Activated naive CD8-positive, alpha-beta T cell treated with anti-CD3 and anti-CD28 coated beads, Interleukin-2, amount 50 U/mL, for 24 hours (primary cell): ENCODE measurements at regions not wholly inside any gene's neighbourhood (a gene's known extent, or its start where the extent isn't known, plus 50 kb on each side); places are given as distances from the start of the nearest gene placed in this dataset.
"Not testable (repeated sequence)": the region's sequence is repeated elsewhere in the genome, so short reads cannot be mapped to it uniquely, and the experiment has no call there.

Experiments
- ATAC-seq: fragments of 150-1000 bp; cut with Tn5 transposase; one replicate; pipeline ENCODE4 v1.10.0; 2021
- DNase-seq: peaks from one replicate; pipeline ENCODE4 v3.0.0; 2021
- H3K27ac Mint-ChIP-seq: one replicate; pipeline ENCODE4 v1.8.0; 2021; ENCODE audit warnings: mild to moderate bottlenecking, mixed read lengths
- H3K27me3 Mint-ChIP-seq: one replicate; pipeline ENCODE4 v1.8.0; 2021; ENCODE audit warnings: mixed read lengths
- H3K36me3 Mint-ChIP-seq: one replicate; pipeline ENCODE4 v1.8.0; 2021; ENCODE audit warnings: low read depth, mixed read lengths
- H3K4me1 Mint-ChIP-seq: one replicate; pipeline ENCODE4 v1.8.0; 2021; ENCODE audit warnings: mixed read lengths
- H3K4me3 Mint-ChIP-seq: one replicate; pipeline ENCODE4 v1.8.0; 2021; ENCODE audit warnings: mild to moderate bottlenecking, moderate library complexity, mixed read lengths
- H3K9me3 Mint-ChIP-seq: one replicate; pipeline ENCODE4 v1.8.0; 2021; ENCODE audit warnings: mixed read lengths

GRCh38 chr4:10226756-10227155, 110.2 kb upstream of the WDR1 start:
- Mint-ChIP-seq H3K27me3 (no peaks in the 10 kb centered on the region), H3K4me1 (peaks cover 2% of the 10 kb centered on the region), H3K27ac (no peak overlapping the region), H3K9me3 (no peaks in the 10 kb centered on the region), H3K4me3 (no peak overlapping the region), H3K36me3 (no peaks in the 10 kb centered on the region)
- ATAC-seq (no peak), DNase-seq (no peak)

- no peak overlapping the region for H3K4me3 Mint-ChIP-seq
- no peaks in the 10 kb centered on the region for H3K9me3 Mint-ChIP-seq
- ATAC-seq (no peak), DNase-seq (no peak)
- H3K27me3 Mint-ChIP-seq: no peaks in the 10 kb centered on the region
- H3K4me1 Mint-ChIP-seq: peaks cover 2% of the 10 kb centered on the region
- no peaks in the 10 kb centered on the region for H3K36me3 Mint-ChIP-seq
- no peak overlapping the region for H3K27ac Mint-ChIP-seq
These were observed 108.5 kb upstream of the WDR1 start for GRCh38 chr4:10225096-10225495.

GRCh38 chr4:10223782-10224181, 107.2 kb upstream of the WDR1 start:
- peaks cover 2% of the 10 kb centered on the region for H3K4me1 Mint-ChIP-seq
- no peak overlapping the region for H3K4me3 Mint-ChIP-seq
- H3K27ac Mint-ChIP-seq: no peak overlapping the region
- no peaks in the 10 kb centered on the region for H3K36me3 Mint-ChIP-seq
- H3K9me3 Mint-ChIP-seq: no peaks in the 10 kb centered on the region
- no peaks in the 10 kb centered on the region for H3K27me3 Mint-ChIP-seq
- ATAC-seq (no peak), DNase-seq (no peak)

- not testable (repeated sequence) for H3K4me3 Mint-ChIP-seq, DNase-seq, H3K27me3 Mint-ChIP-seq, H3K4me1 Mint-ChIP-seq, H3K9me3 Mint-ChIP-seq, ATAC-seq, H3K36me3 Mint-ChIP-seq, H3K27ac Mint-ChIP-seq
These were observed 96.9 kb upstream of the WDR1 start for GRCh38 chr4:10213481-10213880.

- Mint-ChIP-seq H3K4me1 (no peaks in the 10 kb centered on the region), H3K4me3 (no peak overlapping the region), H3K27ac (no peak overlapping the region), H3K9me3 (no peaks in the 10 kb centered on the region), H3K36me3 (no peaks in the 10 kb centered on the region), H3K27me3 (no peaks in the 10 kb centered on the region)
- DNase-seq: no peak
- ATAC-seq: no peak
These were observed 96.3 kb upstream of the WDR1 start for GRCh38 chr4:10212901-10213300.

GRCh38 chr4:10212400-10212799, 95.8 kb upstream of the WDR1 start:
- ATAC-seq (no peak), DNase-seq (no peak)
- Mint-ChIP-seq H3K4me1 (no peaks in the 10 kb centered on the region), H3K27ac (no peak overlapping the region), H3K9me3 (no peaks in the 10 kb centered on the region), H3K27me3 (no peaks in the 10 kb centered on the region), H3K36me3 (no peaks in the 10 kb centered on the region), H3K4me3 (no peak overlapping the region)

GRCh38 chr4:10207116-10207515, 90.5 kb upstream of the WDR1 start:
- H3K4me1 Mint-ChIP-seq: no peaks in the 10 kb centered on the region
- H3K27ac Mint-ChIP-seq: no peak overlapping the region
- H3K4me3 Mint-ChIP-seq: no peak overlapping the region
- DNase-seq: no peak
- H3K36me3 Mint-ChIP-seq: no peaks in the 10 kb centered on the region
- no peaks in the 10 kb centered on the region for H3K9me3 Mint-ChIP-seq
- ATAC-seq: no peak
- H3K27me3 Mint-ChIP-seq: no peaks in the 10 kb centered on the region

- no peaks in the 10 kb centered on the region for H3K36me3 Mint-ChIP-seq
- DNase-seq (no peak), ATAC-seq (no peak)
- no peak overlapping the region for H3K4me3 Mint-ChIP-seq
- no peaks in the 10 kb centered on the region for H3K27me3 Mint-ChIP-seq
- no peaks in the 10 kb centered on the region for H3K4me1 Mint-ChIP-seq
- H3K27ac Mint-ChIP-seq: no peak overlapping the region
- no peaks in the 10 kb centered on the region for H3K9me3 Mint-ChIP-seq
These were observed 88.6 kb upstream of the WDR1 start for GRCh38 chr4:10205223-10205622.

- Mint-ChIP-seq H3K4me3 (no peak overlapping the region), H3K27ac (no peak overlapping the region), H3K27me3 (no peaks in the 10 kb centered on the region), H3K4me1 (no peaks in the 10 kb centered on the region), H3K36me3 (no peaks in the 10 kb centered on the region), H3K9me3 (no peaks in the 10 kb centered on the region)
- DNase-seq (no peak), ATAC-seq (no peak)
These were observed 87.9 kb upstream of the WDR1 start for GRCh38 chr4:10204401-10205058.

GRCh38 chr4:10203851-10204250, 87.3 kb upstream of the WDR1 start:
- H3K9me3 Mint-ChIP-seq: no peaks in the 10 kb centered on the region
- ATAC-seq (no peak), DNase-seq (no peak)
- no peaks in the 10 kb centered on the region for H3K27me3 Mint-ChIP-seq
- no peaks in the 10 kb centered on the region for H3K36me3 Mint-ChIP-seq
- no peak overlapping the region for H3K27ac Mint-ChIP-seq
- H3K4me3 Mint-ChIP-seq: no peak overlapping the region
- no peaks in the 10 kb centered on the region for H3K4me1 Mint-ChIP-seq

- no peaks in the 10 kb centered on the region for H3K4me1 Mint-ChIP-seq
- no peaks in the 10 kb centered on the region for H3K36me3 Mint-ChIP-seq
- no peak overlapping the region for H3K4me3 Mint-ChIP-seq
- DNase-seq (no peak), ATAC-seq (no peak)
- no peak overlapping the region for H3K27ac Mint-ChIP-seq
- H3K27me3 Mint-ChIP-seq: no peaks in the 10 kb centered on the region
- no peaks in the 10 kb centered on the region for H3K9me3 Mint-ChIP-seq
These were observed 85.0 kb upstream of the WDR1 start for GRCh38 chr4:10201381-10202223.

GRCh38 chr4:10200869-10201268, 84.3 kb upstream of the WDR1 start:
- Mint-ChIP-seq H3K36me3 (no peaks in the 10 kb centered on the region), H3K27me3 (no peaks in the 10 kb centered on the region), H3K4me3 (no peak overlapping the region), H3K4me1 (no peaks in the 10 kb centered on the region), H3K27ac (no peak overlapping the region), H3K9me3 (no peaks in the 10 kb centered on the region)
- DNase-seq (no peak), ATAC-seq (no peak)

GRCh38 chr4:10198365-10198764, 81.8 kb upstream of the WDR1 start:
- Mint-ChIP-seq H3K4me3 (no peak overlapping the region), H3K27ac (no peak overlapping the region), H3K4me1 (no peaks in the 10 kb centered on the region), H3K27me3 (no peaks in the 10 kb centered on the region), H3K9me3 (no peaks in the 10 kb centered on the region), H3K36me3 (no peaks in the 10 kb centered on the region)
- DNase-seq: no peak
- no peak for ATAC-seq

- no peak for ATAC-seq
- no peak overlapping the region for H3K4me3 Mint-ChIP-seq
- no peak for DNase-seq
- H3K4me1 Mint-ChIP-seq: no peaks in the 10 kb centered on the region
- no peak overlapping the region for H3K27ac Mint-ChIP-seq
- H3K27me3 Mint-ChIP-seq: no peaks in the 10 kb centered on the region
- H3K36me3 Mint-ChIP-seq: no peaks in the 10 kb centered on the region
- no peaks in the 10 kb centered on the region for H3K9me3 Mint-ChIP-seq
These were observed 81.4 kb upstream of the WDR1 start for GRCh38 chr4:10197952-10198351.

- Mint-ChIP-seq H3K27me3 (no peaks in the 10 kb centered on the region), H3K4me1 (no peaks in the 10 kb centered on the region), H3K27ac (no peak overlapping the region), H3K36me3 (no peaks in the 10 kb centered on the region), H3K4me3 (no peak overlapping the region), H3K9me3 (no peaks in the 10 kb centered on the region)
- no peak for ATAC-seq
- no peak for DNase-seq
These were observed 79.6 kb upstream of the WDR1 start for GRCh38 chr4:10196191-10196590.
